Activated B cell treated with CpG ODN at 0.5 μM for 24 hours (primary cell): ENCODE measurements at regions not wholly inside any gene's neighbourhood (a gene's known extent, or its start where the extent isn't known, plus 50 kb on each side); places are given as distances from the start of the nearest gene placed in this dataset.

Experiments
- ATAC-seq: fragments of 200-7000 bp; cut with Tn5 transposase; one replicate; pipeline ENCODE4 v1.10.0; 2021; ENCODE audit warnings: low read depth, mild to moderate bottlenecking, moderate library complexity
- CTCF ChIA-PET: fragments of 350-600 bp; sonication (Branson Sonifier 250); formaldehyde crosslinking; loops from one replicate; lab custom pipeline; 2021; ENCODE audit warnings: antibody characterized with exemption; lab: Charles Lee
- POLR2A ChIA-PET: fragments of 350-600 bp; sonication (Branson Sonifier 250); formaldehyde crosslinking; loops from one replicate; lab custom pipeline; 2021; ENCODE audit warnings: antibody characterized with exemption; lab: Charles Lee
- DNase-seq: peaks from one replicate; pipeline ENCODE4 v3.0.0; 2022
- H3K27ac Mint-ChIP-seq: one replicate; pipeline ENCODE4 v1.8.0; 2020; ENCODE audit warnings: mixed read lengths
- H3K27me3 Mint-ChIP-seq: one replicate; pipeline ENCODE4 v1.8.0; 2021; ENCODE audit warnings: mixed read lengths
- H3K36me3 Mint-ChIP-seq: one replicate; pipeline ENCODE4 v1.8.0; 2021; ENCODE audit warnings: low read depth, mixed read lengths
- H3K4me1 Mint-ChIP-seq: one replicate; pipeline ENCODE4 v1.8.0; 2021; ENCODE audit warnings: mixed read lengths
- H3K4me3 Mint-ChIP-seq: one replicate; pipeline ENCODE4 v1.8.0; 2020; ENCODE audit warnings: mild to moderate bottlenecking, mixed read lengths
- H3K9me3 Mint-ChIP-seq: one replicate; pipeline ENCODE4 v1.8.0; 2020; ENCODE audit warnings: mixed read lengths
- intact Hi-C: fragments of 100-400 bp; cut with micrococcal nuclease; formaldehyde crosslinking; loops from one replicate; pipeline ENCODE4 v1.15.1; 2024
- TF ChIP-seq, protein P1 (sequence below): fragments of 200-600 bp; IDR thresholded peaks from one replicate; pipeline ENCODE4 v1.8.0; 2022; ENCODE audit warnings: antibody characterized with exemption, mild to moderate bottlenecking

DNA sequence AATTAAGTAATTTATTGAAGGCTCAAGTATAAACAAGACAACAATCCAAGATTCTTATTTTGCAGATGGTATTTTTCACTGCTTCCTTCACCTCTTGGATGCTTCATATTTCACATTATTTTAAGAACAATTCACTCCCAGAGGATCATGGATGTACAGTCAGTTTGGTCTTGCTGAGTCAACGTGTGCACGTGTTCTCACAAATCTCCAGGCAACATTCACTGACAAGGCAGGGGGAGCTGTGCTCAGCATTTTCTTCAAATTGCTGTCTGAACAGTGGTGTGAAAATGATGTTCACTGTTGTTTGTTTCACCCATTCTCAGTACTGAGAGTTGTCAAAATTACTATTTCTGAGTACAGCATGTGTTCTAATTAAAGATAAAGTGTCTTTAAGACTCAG, 118.3 kb upstream of the SLC38A4 start:
- Mint-ChIP-seq H3K9me3 (no peaks in the 10 kb centered on the region), H3K27ac (no peak overlapping the region), H3K4me1 (no peaks in the 10 kb centered on the region), H3K36me3 (no peaks in the 10 kb centered on the region), H3K27me3 (no peaks in the 10 kb centered on the region), H3K4me3 (no peak overlapping the region)
- POLR2A ChIA-PET: no interaction called here
- no peak for ATAC-seq
- intact Hi-C loops: no loop called here
- CTCF ChIA-PET: no interaction called here
- TF ChIP-seq, protein P1, sequence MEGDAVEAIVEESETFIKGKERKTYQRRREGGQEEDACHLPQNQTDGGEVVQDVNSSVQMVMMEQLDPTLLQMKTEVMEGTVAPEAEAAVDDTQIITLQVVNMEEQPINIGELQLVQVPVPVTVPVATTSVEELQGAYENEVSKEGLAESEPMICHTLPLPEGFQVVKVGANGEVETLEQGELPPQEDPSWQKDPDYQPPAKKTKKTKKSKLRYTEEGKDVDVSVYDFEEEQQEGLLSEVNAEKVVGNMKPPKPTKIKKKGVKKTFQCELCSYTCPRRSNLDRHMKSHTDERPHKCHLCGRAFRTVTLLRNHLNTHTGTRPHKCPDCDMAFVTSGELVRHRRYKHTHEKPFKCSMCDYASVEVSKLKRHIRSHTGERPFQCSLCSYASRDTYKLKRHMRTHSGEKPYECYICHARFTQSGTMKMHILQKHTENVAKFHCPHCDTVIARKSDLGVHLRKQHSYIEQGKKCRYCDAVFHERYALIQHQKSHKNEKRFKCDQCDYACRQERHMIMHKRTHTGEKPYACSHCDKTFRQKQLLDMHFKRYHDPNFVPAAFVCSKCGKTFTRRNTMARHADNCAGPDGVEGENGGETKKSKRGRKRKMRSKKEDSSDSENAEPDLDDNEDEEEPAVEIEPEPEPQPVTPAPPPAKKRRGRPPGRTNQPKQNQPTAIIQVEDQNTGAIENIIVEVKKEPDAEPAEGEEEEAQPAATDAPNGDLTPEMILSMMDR: no peak
- DNase-seq: no peak

DNA sequence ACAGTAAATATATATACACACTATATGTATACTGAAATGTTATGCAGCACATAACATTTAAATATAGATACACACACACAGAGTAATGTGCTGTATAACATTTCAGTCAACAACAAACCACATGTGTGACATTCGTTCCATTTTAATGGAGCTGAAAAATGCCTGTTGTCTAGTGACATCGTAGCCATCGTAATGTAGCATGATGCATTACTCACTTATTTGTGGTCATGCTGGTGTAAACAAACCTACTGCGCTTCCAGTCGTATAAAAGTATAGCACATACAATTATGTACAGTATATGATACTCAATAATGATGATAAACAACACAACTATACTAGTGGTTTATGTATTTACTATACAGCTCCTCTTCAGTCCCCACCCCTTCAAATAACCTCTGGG, 119.0 kb upstream of the SLC38A4 start:
- H3K4me1 Mint-ChIP-seq: no peaks in the 10 kb centered on the region
- no peaks in the 10 kb centered on the region for H3K9me3 Mint-ChIP-seq
- CTCF ChIA-PET: interaction anchor here (0.6 kb wide), 1 partner anchor 14 kb away, joined by 3 read pairs; no protein-coding TSS in a partner anchor
- TF ChIP-seq, protein P1: no peak
- no peaks in the 10 kb centered on the region for H3K27me3 Mint-ChIP-seq
- intact Hi-C loops: no loop called here
- no peak overlapping the region for H3K27ac Mint-ChIP-seq
- ATAC-seq (no peak), DNase-seq (no peak)
- H3K4me3 Mint-ChIP-seq: no peak overlapping the region
- POLR2A ChIA-PET: no interaction called here
- no peaks in the 10 kb centered on the region for H3K36me3 Mint-ChIP-seq

DNA sequence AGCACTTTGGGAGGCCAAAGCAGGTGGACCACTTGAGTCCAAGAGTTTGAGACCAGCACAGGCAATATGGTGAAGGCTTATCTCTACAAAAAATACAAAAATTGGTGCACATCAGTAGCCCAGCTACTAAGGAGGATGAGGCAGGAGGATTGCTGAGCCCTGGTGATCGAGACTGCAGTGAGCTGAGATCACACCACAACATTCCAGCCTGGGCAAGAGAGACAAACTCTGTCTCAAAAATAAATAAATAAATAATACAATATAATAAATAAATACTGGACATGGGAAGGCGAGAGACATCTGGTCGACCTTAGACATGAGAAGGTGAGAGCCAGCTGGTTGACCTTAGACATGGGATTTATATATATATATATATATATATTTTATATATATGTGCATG, 119.8 kb upstream of the SLC38A4 start:
- DNase-seq (no peak), ATAC-seq (no peak)
- Mint-ChIP-seq H3K36me3 (no peaks in the 10 kb centered on the region), H3K27ac (no peak overlapping the region), H3K4me1 (no peaks in the 10 kb centered on the region), H3K4me3 (no peak overlapping the region), H3K9me3 (no peaks in the 10 kb centered on the region), H3K27me3 (no peaks in the 10 kb centered on the region)
- CTCF ChIA-PET: interaction anchor here (0.6 kb wide), 1 partner anchor 13 kb away, joined by 3 read pairs; no protein-coding TSS in a partner anchor
- POLR2A ChIA-PET: no interaction called here
- TF ChIP-seq, protein P1: no peak
- intact Hi-C loops: no loop called here

DNA sequence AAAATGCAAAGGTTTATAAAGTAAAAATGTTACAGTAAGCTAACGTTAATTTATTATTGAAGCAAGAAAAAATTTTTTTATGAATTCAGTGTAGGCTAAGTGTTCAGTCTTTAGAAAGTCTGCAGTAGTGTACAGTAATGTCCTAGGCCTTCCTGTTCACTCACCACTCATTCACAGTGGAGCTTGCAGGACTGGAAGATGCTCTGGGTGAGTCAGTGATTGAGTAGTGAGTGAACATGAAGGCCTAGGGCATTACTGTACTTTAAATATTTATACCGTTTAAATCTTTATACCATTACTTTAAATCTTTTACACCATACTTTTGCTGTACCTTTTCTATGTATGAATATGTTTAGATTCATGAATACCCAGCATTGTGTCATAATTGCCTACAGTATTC, 120.3 kb upstream of the SLC38A4 start:
- DNase-seq: no peak
- intact Hi-C loops: no loop called here
- Mint-ChIP-seq H3K27ac (no peak overlapping the region), H3K4me1 (no peaks in the 10 kb centered on the region), H3K36me3 (no peaks in the 10 kb centered on the region), H3K4me3 (no peak overlapping the region), H3K9me3 (no peaks in the 10 kb centered on the region), H3K27me3 (no peaks in the 10 kb centered on the region)
- CTCF ChIA-PET: no interaction called here
- POLR2A ChIA-PET: no interaction called here
- ATAC-seq: no peak
- TF ChIP-seq, protein P1: no peak

DNA sequence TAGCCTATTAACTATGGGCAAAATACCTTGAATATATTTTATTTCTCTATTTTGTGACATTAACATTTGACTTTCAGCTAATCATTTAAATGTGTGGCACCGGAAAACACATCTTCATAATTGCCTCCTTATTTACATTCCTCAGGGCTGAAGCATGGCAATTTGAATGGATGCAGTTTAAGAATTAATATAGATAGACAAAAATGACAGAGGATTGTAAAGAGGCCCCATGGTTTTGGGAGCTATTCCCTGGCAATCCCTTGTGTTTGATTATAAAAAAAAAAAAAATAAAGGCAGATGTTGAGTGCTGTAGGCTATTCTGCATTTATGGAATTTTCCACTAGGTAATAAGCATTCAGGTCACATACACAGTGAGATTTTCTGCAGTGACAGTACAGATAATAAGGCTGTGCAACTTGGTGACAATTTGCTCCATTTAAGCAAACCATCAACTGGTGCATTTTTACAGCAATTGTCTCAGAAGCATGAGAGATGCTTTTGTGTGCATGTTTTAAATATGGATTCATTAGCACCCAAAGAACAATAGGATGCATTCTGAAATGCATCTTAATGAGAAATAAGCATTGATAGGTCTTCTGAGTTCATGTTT, 123.2 kb upstream of the SLC38A4 start:
- Mint-ChIP-seq H3K27me3 (peaks cover 4% of the 10 kb centered on the region), H3K27ac (no peak overlapping the region), H3K9me3 (no peaks in the 10 kb centered on the region), H3K36me3 (no peaks in the 10 kb centered on the region), H3K4me3 (no peak overlapping the region), H3K4me1 (no peaks in the 10 kb centered on the region)
- ChIA-PET POLR2A (no interaction called here), CTCF (no interaction called here)
- ATAC-seq (no peak), DNase-seq (no peak)
- TF ChIP-seq, protein P1: no peak
- intact Hi-C loops: no loop called here
